OCI-LY3 (cell line): ENCODE measurements at regions not wholly inside any gene's neighbourhood (a gene's known extent, or its start where the extent isn't known, plus 50 kb on each side); places are given as distances from the start of the nearest gene placed in this dataset.

Experiments used
- EZH2phosphoT487 ChIP-seq: fragments of 200-600 bp; shearing (Covaris generic); IDR thresholded peaks from 2 replicates; pipeline ENCODE4 v1.6.1; 2018; ENCODE audit warnings: antibody characterized with exemption, mixed run types, low read depth
- TF ChIP-seq, protein P1 (sequence below): fragments of 200-600, 300-600 bp; sonication (generic); IDR thresholded peaks from 2 replicates; pipeline ENCODE4 v1.5.1; 2014; ENCODE audit warnings: antibody characterized with exemption, low read length, low read depth

DNA sequence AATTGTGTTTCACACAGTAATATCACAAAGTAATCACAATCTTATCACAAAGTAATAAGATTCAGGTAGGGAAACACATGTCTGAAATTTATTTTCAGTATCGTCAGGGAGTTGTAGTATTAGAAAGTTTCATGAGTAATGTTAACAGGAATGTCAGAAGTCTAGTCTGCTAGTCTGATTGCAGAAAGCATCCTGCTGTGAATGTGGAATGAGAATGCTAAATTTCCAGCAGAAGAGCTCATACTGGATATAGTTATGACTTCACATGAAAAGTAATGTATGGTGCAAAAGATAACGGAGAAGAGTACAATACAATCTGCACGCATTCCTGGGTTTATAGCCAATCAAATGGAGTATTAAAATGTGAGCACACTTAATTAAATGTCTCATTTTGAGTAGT is 494.7 kb upstream of the SETBP1 start:
- TF ChIP-seq, protein P1, sequence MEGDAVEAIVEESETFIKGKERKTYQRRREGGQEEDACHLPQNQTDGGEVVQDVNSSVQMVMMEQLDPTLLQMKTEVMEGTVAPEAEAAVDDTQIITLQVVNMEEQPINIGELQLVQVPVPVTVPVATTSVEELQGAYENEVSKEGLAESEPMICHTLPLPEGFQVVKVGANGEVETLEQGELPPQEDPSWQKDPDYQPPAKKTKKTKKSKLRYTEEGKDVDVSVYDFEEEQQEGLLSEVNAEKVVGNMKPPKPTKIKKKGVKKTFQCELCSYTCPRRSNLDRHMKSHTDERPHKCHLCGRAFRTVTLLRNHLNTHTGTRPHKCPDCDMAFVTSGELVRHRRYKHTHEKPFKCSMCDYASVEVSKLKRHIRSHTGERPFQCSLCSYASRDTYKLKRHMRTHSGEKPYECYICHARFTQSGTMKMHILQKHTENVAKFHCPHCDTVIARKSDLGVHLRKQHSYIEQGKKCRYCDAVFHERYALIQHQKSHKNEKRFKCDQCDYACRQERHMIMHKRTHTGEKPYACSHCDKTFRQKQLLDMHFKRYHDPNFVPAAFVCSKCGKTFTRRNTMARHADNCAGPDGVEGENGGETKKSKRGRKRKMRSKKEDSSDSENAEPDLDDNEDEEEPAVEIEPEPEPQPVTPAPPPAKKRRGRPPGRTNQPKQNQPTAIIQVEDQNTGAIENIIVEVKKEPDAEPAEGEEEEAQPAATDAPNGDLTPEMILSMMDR = no peak
- TF ChIP-seq EZH2phosphoT487 = no peak
